ENCODE measurements at regions not wholly inside any gene's neighbourhood (a gene's known extent, or its start where the extent isn't known, plus 50 kb on each side); places are given as distances from the start of the nearest gene placed in this dataset.

DNA sequence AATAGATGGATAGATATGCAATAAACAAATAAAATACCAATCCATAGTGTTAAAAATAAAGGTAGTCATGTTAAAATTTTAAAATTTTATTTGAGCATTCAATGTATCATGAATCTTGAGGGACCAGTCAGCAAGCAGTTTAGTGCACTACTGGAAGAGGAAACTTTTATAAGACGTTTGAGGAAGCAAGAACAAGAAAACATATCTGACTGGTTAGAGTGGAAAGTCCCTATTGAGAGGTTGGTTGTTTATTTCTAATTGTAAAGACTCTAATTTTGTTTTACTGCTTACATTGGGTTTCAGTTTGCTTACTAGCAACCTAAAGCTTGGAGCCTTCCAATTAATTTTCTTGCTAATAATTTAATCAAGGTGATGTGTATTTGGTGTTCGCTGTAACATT lies 786.2 kb downstream of the RAB28 start:
- no peak for TF ChIP-seq NR2C2 (CRISPR knock-in tag; IDR thresholded peaks at IDR 0.05)
- no peak for TF ChIP-seq ZMAT4 (CRISPR knock-in tag; IDR thresholded peaks at IDR 0.05)
- TF ChIP-seq AFF4 (CRISPR knock-in tag; IDR thresholded peaks at IDR 0.05; ENCODE audit: borderline replicate concordance), result no peak
- TF ChIP-seq ZNF671 (CRISPR knock-in tag; IDR thresholded peaks at IDR 0.05), result no peak
- DNase-seq (ENCODE audit: low spot score) (no peak), ATAC-seq (no peak)
- Mint-ChIP-seq H3K4me1 (no peaks in the 10 kb centered on the region), H3K9me3 (peaks cover 19% of the 10 kb centered on the region), H3K27me3 (ENCODE audit: low read depth) (no peaks in the 10 kb centered on the region; the same call in 1 of the 2 replicates), H3K4me3 (no peak overlapping the region), H3K27ac (no peak overlapping the region), H3K36me3 (no peaks in the 10 kb centered on the region)
- ChIA-PET CTCF (no interaction called here), POLR2A (no interaction called here)

DNA sequence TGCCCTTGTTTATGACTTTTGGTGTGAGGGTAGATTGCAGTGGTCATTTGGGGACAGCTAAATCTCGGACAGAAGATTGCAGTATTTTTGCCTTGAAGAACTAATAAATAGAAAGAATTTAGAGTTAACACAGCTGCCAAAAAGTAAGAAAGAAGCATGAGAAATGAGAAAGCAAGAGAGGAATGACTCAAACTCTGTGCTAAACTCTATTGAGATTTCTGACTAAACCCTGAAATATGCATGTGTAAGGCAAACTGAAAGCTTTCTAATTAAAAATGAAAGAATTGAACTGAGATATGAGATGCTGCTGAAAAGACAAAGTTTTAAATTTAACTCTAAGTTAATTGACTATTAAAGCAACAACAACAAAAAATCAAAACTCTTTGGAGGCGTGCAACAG lies 791.3 kb downstream of the RAB28 start:
- H3K27ac Mint-ChIP-seq, result no peak overlapping the region
- ATAC-seq (no peak), DNase-seq (ENCODE audit: low spot score) (no peak)
- no peaks in the 10 kb centered on the region for H3K36me3 Mint-ChIP-seq
- peaks cover 36% of the 10 kb centered on the region for H3K9me3 Mint-ChIP-seq
- CTCF ChIA-PET, result no interaction called here
- H3K4me1 Mint-ChIP-seq, result no peaks in the 10 kb centered on the region
- no peaks in the 10 kb centered on the region; the same call in 1 of the 2 replicates for H3K27me3 Mint-ChIP-seq (ENCODE audit: low read depth)
- no peak overlapping the region for H3K4me3 Mint-ChIP-seq
- POLR2A ChIA-PET, result no interaction called here
- TF ChIP-seq FOXP1 (CRISPR knock-in tag; IDR thresholded peaks at IDR 0.05; ENCODE audit: borderline replicate concordance), result no peak

DNA sequence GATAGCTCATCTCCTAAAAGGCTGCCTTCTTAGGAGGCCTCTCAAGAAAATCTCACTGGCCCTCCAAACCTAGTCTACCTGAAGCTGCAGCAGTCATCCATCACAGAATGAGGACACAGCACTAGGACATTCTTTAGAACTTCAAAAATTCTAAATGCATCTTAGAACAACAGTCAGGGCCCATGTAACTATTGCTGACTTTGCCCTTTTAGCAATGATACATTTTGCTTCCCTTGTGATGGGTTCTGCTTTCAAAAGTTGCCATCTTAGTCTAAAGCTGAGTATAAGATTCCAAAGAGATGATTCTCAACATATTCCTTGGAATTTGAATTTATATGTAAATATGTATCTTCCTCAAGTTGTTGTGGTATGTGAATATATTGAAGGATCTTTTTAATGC lies 793.0 kb downstream of the RAB28 start:
- no peak for ATAC-seq

More for the DNA sequence above, 793.0 kb downstream of the RAB28 start:
- no peak for TF ChIP-seq ZNF532 (CRISPR knock-in tag; IDR thresholded peaks at IDR 0.05; ENCODE audit: borderline replicate concordance)
- TF ChIP-seq RELA (CRISPR knock-in tag; IDR thresholded peaks at IDR 0.05; ENCODE audit: borderline replicate concordance), result no peak
- TF ChIP-seq ZNF263 (CRISPR knock-in tag; IDR thresholded peaks at IDR 0.05; ENCODE audit: low read depth), result no peak
- TF ChIP-seq, protein P1, sequence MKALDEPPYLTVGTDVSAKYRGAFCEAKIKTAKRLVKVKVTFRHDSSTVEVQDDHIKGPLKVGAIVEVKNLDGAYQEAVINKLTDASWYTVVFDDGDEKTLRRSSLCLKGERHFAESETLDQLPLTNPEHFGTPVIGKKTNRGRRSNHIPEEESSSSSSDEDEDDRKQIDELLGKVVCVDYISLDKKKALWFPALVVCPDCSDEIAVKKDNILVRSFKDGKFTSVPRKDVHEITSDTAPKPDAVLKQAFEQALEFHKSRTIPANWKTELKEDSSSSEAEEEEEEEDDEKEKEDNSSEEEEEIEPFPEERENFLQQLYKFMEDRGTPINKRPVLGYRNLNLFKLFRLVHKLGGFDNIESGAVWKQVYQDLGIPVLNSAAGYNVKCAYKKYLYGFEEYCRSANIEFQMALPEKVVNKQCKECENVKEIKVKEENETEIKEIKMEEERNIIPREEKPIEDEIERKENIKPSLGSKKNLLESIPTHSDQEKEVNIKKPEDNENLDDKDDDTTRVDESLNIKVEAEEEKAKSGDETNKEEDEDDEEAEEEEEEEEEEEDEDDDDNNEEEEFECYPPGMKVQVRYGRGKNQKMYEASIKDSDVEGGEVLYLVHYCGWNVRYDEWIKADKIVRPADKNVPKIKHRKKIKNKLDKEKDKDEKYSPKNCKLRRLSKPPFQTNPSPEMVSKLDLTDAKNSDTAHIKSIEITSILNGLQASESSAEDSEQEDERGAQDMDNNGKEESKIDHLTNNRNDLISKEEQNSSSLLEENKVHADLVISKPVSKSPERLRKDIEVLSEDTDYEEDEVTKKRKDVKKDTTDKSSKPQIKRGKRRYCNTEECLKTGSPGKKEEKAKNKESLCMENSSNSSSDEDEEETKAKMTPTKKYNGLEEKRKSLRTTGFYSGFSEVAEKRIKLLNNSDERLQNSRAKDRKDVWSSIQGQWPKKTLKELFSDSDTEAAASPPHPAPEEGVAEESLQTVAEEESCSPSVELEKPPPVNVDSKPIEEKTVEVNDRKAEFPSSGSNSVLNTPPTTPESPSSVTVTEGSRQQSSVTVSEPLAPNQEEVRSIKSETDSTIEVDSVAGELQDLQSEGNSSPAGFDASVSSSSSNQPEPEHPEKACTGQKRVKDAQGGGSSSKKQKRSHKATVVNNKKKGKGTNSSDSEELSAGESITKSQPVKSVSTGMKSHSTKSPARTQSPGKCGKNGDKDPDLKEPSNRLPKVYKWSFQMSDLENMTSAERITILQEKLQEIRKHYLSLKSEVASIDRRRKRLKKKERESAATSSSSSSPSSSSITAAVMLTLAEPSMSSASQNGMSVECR (CRISPR knock-in tag; IDR thresholded peaks at IDR 0.05; ENCODE audit: borderline replicate concordance), result no peak
- no peak for TF ChIP-seq NR2C2 (CRISPR knock-in tag; IDR thresholded peaks at IDR 0.05)
- TF ChIP-seq ATF2 (CRISPR knock-in tag; IDR thresholded peaks at IDR 0.05; ENCODE audit: borderline replicate concordance, low read depth), result no peak
- TF ChIP-seq RORB (CRISPR knock-in tag; IDR thresholded peaks at IDR 0.05), result no peak
- Mint-ChIP-seq H3K4me1 (no peaks in the 10 kb centered on the region), H3K27me3 (ENCODE audit: low read depth) (no peaks in the 10 kb centered on the region; the same call in 1 of the 2 replicates), H3K36me3 (no peaks in the 10 kb centered on the region), H3K9me3 (peaks cover 32% of the 10 kb centered on the region), H3K27ac (no peak overlapping the region), H3K4me3 (no peak overlapping the region)
- no peak for DNase-seq (ENCODE audit: low spot score)
- ChIA-PET CTCF (no interaction called here), POLR2A (no interaction called here)
